ENCODE measurements at regions not wholly inside any gene's neighbourhood (a gene's known extent, or its start where the extent isn't known, plus 50 kb on each side); places are given as distances from the start of the nearest gene placed in this dataset.

GRCh38 chr1:230510496-230510895 is 84.4 kb upstream of the PGBD5 start:
- no peaks in the 10 kb centered on the region for H3K27me3 ChIP-seq (ENCODE audit: insufficient read depth in 3 of 3, low read length in 2 of 3)
- no peak for TF ChIP-seq CTCF (IDR thresholded peaks at IDR 0.05)
- H3K9me3 ChIP-seq, result no peaks in the 10 kb centered on the region
- no peak for ATAC-seq
- 90 to 97% (median 94%) methylated on average over 1 of the region's 1 CpG for WGBS, 3 donors
- no peaks in the 10 kb centered on the region for H3K36me3 ChIP-seq (ENCODE audit: insufficient read depth in 1 of 2, low read depth in 1 of 2)
- intact Hi-C loops (cut with DNase I), result no loop called here
- H3K4me3 ChIP-seq, result no peak overlapping the region
- no peak overlapping the region for H3K27ac ChIP-seq
- H3K4me1 ChIP-seq, result no peaks in the 10 kb centered on the region
- DNase-seq, result no peak

DNA sequence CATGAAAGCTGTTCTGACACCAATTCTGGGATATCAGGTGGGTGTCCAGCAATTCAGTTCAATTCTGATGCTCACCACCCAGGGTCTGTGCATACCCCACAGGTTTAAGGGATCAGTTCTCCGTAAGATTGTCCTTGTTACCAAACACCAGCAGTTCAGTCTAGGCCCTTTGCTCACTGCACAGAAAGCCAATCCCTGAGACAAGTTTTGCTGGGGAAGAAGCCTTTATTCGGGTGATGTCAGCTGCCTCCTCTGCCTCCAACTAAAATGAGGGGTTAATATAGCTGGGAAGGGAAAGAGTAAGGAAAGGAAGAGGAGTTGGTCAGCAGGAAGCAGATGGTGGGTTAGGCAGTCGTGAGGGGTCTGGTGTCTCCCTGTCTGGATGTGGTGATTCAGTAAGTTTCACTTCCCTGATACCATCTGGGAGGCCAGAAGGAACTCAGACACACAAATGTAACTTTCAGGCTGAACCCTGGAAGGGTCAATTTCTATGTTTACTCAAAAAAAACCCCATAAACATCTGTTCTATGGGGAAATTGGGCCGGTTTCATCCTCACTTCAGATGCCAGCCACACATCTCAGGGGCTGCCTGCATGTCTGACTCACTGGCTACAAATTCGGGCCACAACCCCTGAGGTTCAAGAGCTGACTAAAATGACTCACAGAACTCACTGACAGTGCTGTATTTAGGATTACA is 83.3 kb upstream of the PGBD5 start:
- TF ChIP-seq CTCF (IDR thresholded peaks at IDR 0.05), result no peak
- WGBS, 3 donors, result 53 to 65% (median 59%) methylated on average over 5 of the region's 5 CpGs
- H3K27ac ChIP-seq, result no peak overlapping the region
- H3K4me3 ChIP-seq, result no peak overlapping the region
- no peaks in the 10 kb centered on the region for H3K4me1 ChIP-seq
- no peaks in the 10 kb centered on the region for H3K36me3 ChIP-seq (ENCODE audit: insufficient read depth in 1 of 2, low read depth in 1 of 2)
- H3K9me3 ChIP-seq, result no peaks in the 10 kb centered on the region
- intact Hi-C loops (cut with DNase I), result no loop called here
- DNase-seq (peak; percentile 28 to 55), ATAC-seq (peak in 2 of 4 donors; percentile 7 to 51)
- no peaks in the 10 kb centered on the region for H3K27me3 ChIP-seq (ENCODE audit: insufficient read depth in 3 of 3, low read length in 2 of 3)

DNA sequence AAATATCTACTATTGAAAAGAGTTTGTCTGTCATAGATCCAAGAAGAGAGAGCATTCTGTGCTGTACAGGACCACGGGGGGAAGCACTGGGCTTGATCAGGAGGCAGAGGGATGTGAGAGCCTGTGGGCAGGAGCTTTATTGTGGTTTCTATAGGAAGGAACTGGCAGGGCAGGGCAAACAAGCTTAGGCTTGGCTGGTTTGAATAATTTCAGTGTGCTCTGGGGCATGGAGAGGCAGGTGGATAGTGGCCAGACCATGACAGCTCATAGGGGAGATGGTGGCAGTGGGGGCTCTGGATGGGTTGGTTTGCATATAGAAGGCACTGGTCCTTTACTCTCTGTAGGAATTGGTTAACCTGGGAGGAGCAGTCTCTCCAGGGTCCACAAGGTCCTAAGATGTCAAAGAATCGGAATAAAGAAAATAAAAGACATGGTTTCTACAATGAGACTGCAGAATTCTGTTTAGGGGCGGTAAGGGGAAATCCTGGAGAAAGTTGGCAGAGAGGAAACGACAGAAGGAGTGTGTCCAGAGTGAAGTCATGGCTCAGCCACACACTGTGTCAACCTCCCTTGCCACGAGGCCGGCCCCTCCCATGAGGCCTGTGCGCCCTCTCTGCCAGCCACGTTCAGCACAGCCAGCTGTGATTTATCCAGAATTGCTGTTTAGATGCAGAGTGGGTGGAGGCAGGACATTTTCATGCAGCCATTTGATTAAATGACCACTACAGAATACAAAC is 81.7 kb upstream of the PGBD5 start:
- no peak for TF ChIP-seq CTCF (IDR thresholded peaks at IDR 0.05)
- DNase-seq (peak in 1 of 2 donors; percentile 25), ATAC-seq (peak in 1 of 4 donors; percentile 53)
- H3K4me1 ChIP-seq, result no peaks in the 10 kb centered on the region
- H3K27me3 ChIP-seq (ENCODE audit: insufficient read depth in 3 of 3, low read length in 2 of 3), result no peaks in the 10 kb centered on the region
- H3K4me3 ChIP-seq, result no peak overlapping the region
- intact Hi-C loops (cut with DNase I), result no loop called here
- no peak overlapping the region for H3K27ac ChIP-seq
- no peaks in the 10 kb centered on the region for H3K36me3 ChIP-seq (ENCODE audit: insufficient read depth in 1 of 2, low read depth in 1 of 2)
- H3K9me3 ChIP-seq, result no peaks in the 10 kb centered on the region
- WGBS, 3 donors, result 36 to 38% (median 36%) methylated on average over 8 of the region's 8 CpGs

- H3K4me3 ChIP-seq, result no peak overlapping the region
- no peaks in the 10 kb centered on the region for H3K27me3 ChIP-seq (ENCODE audit: insufficient read depth in 3 of 3, low read length in 2 of 3)
- 81 to 91% (median 84%) methylated on average over 2 of the region's 2 CpGs for WGBS, 3 donors
- no peaks in the 10 kb centered on the region for H3K36me3 ChIP-seq (ENCODE audit: insufficient read depth in 1 of 2, low read depth in 1 of 2)
- H3K27ac ChIP-seq, result no peak overlapping the region
- no peaks in the 10 kb centered on the region for H3K4me1 ChIP-seq
- DNase-seq, result no peak
- H3K9me3 ChIP-seq, result no peaks in the 10 kb centered on the region
- no peak for TF ChIP-seq CTCF (IDR thresholded peaks at IDR 0.05)
- intact Hi-C loops (cut with DNase I), result no loop called here
- ATAC-seq, result no peak
These were observed 81.1 kb upstream of the PGBD5 start for GRCh38 chr1:230507236-230507635.
